HG03469 (cell line): ENCODE measurements at regions not wholly inside any gene's neighbourhood (a gene's known extent, or its start where the extent isn't known, plus 50 kb on each side); places are given as distances from the start of the nearest gene placed in this dataset.

Source experiments
- ATAC-seq: cut with Tn5 transposase; IDR thresholded peaks from one replicate; pipeline ENCODE4 v1.9.1; 2021; ENCODE audit warnings: mild to moderate bottlenecking, moderate library complexity, moderate number of reproducible peaks; ENCODE audit not compliant: unreplicated experiment

DNA sequence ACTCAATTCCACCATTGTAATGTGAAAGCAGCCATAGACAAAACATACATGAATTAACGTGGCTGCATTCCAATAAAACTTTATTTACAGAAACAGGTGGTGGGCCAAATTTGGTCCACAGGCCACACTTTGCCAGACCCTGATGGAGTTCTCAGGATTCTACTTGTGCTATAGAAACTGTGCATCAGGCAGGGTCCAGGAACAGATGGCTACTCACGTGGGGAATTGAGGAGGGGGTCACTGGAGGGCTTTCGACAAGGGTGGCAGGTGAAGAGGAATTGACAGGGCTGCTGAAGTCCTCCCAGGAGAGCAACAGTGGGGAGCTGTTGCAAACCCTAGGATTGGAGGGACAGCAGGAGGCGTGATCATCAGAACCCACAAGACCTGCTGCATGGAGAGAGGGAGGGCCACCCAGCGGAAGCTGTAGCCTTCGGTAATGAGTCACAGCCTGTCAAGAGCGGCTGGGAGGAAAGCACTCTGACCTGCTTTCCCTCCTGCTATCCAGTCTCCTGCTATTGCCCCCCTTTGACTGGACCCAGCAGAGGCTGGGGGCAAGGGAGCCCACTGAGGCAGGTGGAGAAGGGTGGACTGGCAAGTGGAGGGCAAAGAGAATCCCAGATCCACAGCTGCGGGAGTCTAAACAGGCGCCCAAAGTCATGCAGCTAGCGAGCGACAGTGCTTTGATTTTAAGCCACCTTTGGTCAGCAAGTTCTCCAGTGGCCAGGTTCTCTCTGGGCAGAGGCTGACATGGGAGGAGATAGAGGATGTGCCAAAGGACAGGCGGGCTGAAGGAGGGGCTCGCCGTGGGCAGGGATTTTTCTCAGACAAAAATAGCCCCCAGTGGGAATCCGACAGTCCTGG is 138.3 kb upstream of the SMIM23 start:
- no peak for ATAC-seq

DNA sequence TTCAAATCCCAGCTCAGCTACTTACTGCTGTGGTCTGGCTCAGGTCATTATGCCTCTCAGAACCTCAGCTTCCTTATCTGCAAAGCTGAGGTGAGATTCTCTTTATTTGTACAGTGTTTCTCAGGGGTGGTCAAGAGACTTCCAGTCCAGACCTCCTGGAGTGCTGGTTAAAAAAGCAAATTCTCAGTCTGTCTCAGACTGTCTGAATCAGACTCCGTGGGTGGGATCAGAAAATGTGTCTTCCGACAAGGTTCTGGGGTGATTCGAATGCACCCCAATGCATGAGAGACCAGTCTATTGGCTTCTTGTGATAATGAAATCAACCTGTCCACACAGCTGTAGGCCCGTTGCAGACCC is 137.7 kb upstream of the SMIM23 start:
- no peak for ATAC-seq

DNA sequence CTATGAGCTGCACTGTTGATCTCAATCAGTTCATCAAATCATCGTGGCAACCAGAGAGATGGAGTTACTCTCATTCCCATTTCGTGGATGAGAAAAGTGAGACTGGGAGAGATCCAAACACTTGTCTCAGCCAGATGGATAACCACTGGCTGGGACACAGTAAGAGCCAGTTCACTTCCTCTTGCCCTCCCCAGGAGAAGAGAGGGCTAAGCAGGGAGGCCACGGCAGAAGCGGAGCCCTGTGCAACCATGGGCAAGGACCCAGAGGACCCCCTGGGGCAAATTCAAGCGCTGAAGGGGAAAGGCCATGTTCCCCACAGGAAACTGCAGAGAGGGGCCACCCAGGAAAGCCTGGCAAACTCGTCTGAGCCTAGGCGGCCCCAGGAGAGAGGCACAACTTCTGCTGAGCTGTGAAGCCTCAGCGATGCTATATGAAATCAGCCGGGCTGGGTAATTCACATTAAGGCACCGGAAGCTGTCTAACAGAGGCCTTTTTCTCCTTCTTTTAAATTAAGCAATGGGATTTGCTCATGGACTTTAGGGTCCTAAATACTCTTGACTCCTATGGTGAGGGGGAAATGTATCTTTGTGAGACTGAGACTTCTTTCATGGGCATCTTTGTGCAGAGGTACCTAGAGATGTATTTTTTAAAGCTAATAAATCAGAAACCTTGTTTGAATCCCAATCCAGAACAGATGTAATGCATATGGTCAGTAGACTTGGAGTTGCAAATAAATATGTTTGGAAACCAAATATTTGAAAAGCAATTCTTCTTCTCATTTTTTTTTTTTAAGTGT is 137.1 kb upstream of the SMIM23 start:
- no peak for ATAC-seq

DNA sequence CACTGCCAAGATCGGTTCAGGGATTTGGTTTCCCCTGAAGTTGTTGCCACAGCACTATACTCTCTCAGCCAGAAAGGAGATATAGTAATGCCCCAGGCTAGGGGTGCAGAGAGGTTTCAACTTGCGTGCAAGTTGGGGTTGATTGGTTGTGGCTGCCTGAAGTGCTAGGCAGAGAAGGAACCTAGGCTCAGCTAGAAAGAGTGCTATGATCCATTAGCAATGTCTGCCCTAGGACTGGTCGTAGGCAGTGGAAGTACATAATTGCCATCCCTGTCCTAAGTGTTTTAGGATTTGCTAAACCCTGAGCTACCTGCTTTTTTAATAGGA is 136.6 kb upstream of the SMIM23 start:
- ATAC-seq: no peak

DNA sequence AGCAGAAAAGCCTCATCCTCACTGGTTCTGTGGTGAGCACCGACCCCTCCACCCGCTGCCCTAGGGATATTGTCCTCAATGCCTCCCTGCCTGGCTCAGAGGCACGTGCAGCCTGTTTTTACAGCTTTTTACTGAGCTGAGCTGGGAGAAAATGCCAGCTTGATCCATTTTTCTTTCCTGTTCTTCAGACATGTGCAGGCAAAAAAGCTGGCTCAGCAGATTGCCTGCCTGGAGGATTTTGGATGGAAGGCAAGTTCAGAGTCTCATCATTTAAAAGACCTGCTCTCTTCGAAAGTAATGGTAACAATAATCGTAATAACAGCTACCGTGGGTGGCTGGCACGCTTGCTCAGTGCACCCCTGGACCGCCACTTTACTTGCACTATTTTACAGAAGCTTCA is 135.0 kb upstream of the SMIM23 start:
- no peak for ATAC-seq

DNA sequence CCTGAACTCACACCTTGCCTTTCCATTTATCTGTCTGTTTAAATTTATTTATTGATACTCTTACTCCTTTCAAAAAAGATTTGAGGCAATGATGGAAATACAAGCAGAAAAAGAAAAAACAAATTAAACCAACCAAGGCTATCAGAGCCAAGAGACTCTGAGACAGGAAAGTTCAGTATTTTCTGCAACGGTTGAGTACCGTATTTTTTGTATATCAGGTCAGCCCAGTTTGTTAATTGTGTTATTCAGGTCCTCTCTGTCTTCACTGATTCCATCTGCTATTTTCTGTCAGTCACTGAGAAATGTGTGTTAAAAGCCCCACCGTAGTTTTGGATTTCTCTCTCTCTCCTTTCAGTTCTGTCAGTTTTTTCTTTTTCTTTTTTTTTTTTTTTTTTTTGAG is 134.5 kb upstream of the SMIM23 start:
- no peak for ATAC-seq

DNA sequence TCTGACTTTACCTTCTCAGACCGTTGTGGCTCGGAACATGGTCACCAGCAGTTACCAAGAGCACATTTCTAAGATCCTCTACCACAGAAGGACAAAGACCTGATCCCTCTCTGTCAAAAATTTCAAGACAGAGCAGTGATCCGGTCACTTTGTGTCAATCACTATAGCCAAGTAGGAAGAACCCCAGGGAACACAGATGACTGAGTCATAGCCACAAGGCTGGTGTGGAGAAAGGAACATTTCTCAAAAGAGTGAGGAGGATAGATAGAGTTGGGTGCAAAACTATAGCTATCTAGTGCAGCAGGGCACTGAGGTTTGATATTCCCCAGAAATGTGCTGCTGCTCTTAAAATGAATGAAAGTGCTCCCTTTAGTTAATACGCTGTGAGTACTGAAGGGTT is 130.7 kb upstream of the SMIM23 start:
- ATAC-seq: no peak

DNA sequence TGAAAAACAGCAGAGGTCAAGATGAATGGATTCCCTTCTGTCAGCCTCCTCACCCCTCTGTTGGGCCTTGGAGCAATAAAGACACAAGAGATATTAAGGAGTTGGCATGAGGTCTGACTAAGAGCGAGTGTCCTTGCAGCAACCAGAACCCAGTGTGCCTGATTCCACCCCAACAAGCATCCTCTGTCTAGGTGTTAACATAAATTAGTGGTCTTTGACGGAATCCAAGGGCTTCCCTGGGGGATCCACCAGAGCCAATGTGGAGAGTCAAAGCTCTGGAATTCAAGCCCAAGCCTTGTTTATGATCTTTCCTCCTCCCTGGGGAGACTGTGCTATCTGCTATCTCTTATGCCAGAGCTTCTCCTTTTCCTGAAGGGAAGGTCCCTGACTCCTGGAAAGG is 128.1 kb upstream of the SMIM23 start:
- no peak for ATAC-seq

DNA sequence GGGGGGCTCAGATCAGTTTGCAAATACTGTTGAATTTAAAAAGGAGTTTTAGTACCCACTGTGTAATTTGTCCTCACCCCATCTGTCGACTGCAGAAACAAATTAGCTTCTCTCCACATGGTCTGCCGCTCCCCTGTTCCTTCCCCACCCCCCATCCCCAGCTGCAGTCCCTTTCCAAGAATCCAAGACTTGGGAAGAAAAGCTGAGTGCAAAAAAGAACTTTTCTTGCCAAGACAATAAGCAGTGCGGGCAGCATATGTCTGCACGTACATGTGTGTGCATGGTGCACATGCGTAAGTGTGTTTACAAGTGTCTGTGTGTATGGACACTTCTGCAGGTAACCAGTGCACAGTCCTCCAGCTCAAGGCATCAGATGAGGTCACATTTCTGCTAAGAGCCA is 125.7 kb upstream of the SMIM23 start:
- no peak for ATAC-seq

DNA sequence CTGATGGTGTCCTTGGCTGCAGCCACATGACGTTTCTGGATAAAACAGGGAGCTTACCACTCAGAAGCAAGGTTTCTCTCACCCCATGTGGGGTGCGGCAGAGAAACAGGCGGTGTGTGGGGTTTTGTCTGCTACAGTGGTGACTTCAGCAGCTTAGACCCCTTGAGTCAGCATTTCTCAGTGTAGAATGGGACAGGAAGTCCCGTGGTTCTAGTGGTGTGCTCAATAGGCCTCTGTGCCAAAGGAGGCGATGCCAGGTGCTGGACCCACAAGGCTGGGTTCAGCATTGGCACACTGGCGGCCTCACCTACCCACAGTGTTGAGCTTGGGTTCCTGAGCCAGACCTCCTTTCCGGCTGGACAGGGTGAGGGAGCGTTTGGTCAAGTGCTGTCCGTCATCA is 125.2 kb upstream of the SMIM23 start:
- no peak for ATAC-seq

DNA sequence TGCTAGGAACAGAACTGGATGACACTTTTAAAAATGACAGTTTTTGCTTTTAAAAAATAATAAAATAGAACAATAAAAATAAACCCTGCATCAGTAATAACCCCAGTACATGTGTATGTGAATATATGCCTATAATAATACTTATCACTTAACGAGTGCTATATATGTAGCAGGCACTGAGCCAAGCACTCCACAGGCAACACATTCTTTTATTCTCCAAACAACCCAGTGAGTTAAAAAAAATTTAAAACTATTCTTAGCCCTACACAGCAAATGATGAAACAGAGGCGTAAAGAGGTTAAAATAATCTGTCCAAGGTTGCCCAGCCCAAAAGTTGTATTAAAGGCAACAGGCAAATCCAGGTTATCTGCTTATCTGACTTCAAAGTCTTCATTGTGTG is 124.5 kb upstream of the SMIM23 start:
- ATAC-seq: no peak

DNA sequence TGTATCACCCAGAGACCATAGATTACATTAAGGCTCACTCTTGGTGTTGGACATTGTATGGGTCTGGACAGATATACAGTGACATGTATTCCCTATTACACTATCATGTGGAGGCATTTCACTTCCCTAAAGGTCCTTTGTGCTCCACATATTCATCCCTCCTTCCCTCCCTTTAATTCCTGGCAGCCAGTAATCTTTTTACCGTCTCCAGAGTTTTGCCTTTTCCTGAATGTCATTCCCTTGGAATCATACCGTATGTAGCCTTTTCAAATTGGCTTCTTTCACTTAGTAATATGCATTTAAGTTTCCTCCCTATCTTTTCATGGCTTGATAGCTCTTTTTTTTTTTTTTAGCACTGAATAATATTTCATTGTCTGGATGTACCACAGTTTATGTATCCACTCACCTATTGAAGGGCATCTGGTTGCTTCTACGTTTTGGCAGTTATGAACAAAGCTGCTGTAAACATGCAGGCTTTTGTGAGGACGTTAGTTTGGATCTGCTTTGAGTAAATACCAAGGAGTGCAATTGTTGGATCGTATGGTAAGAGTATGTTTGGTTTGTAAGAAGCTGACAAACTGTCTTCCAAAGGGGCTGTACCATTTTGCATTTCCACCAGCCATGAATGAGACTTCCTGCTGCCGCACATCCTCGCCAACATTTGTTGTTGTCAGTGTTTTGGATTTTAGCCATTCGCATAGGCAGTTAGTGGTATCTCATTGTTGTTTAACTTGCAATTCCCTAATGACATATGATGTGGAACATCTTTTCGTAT is 122.1 kb upstream of the SMIM23 start:
- no peak for ATAC-seq

DNA sequence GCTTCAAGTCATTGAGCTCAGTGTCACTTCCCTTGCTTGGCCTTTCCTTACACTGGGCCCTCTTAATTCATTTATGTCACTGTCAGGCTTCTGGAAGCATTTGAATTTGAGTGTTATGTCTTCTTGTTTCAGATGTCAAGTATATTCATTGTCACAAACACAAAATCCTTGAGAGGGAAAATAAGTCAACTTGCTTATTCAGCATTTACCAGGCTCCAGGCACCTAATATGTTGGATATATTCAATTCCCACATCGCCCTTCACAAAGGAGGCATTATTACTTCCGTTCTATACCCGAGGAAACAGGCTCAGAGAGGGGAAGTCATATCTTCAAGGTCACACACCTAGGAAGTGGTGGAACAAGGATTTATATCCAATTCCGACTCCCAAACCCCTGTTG is 121.1 kb upstream of the SMIM23 start:
- no peak for ATAC-seq

DNA sequence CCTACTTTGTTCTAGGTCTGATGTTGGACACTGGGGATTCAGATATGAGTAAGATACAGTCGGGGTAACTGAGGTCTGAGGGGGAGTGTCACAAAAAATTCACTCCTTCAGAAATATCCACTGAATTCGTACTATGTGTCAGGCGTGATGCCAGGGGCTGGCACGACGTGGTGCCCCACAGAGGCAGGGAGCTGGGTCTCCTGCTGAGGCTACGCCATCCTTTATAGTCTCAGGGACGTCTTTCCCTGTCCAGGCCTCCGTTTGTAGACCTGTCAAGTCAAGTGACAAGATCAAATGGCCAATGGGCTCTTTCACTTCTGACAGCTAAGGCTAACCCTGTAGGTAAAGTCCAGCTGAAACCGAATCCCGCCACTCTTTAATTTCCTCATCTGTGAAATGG is 118.8 kb upstream of the SMIM23 start:
- ATAC-seq: no peak

DNA sequence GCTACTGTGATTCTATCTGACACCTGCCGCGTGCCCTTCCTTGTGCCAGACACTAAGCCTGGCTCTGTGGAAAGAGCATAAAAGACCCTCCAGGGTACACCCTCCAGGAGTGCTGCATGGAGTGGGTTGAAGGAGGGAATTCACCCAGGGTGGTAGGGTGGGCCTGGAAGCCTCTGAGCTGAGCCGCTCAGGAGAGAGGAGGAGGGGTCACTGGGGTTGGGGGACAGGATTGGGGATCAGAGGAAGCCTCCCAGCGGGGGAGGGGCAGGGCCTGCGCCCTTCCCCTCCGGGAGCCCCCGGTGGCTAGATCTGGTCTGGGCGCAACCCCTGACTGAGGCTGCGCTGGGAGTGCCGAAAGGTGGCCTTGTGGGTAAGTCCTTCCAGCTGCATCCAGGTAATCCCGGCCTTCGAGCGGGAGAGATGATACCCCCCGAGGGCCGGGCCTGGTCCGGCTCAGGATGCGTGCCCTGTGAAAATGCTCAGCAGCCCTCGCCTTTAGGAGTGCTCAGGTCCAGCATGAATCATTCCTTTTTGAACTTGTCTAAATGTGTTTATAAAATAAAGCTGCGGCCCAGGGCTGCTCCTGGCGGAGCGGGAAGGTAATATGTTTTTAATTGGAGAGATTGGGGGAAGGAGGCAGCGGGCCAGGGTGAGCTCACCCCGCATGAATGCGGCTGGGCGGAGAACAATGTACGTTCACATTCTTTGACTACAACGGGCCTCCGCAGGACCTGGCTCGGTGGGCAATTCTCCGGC is 118.1 kb upstream of the SMIM23 start:
- ATAC-seq: no peak

DNA sequence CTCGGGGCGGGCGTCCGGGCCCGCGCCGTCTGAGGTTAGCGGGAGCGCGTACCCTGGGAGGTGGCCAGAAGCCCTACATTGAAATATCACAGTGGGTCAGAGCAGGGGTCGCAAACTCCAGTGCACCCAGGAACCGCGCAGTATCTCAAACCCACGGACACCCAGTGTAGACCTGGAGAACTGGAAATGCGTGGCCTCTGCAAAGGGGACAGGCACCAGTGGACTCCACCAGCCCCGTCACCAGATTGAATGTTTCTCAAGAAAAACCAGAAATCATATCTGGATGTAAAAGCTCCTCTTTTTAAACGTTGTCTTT is 117.6 kb upstream of the SMIM23 start:
- no peak for ATAC-seq

DNA sequence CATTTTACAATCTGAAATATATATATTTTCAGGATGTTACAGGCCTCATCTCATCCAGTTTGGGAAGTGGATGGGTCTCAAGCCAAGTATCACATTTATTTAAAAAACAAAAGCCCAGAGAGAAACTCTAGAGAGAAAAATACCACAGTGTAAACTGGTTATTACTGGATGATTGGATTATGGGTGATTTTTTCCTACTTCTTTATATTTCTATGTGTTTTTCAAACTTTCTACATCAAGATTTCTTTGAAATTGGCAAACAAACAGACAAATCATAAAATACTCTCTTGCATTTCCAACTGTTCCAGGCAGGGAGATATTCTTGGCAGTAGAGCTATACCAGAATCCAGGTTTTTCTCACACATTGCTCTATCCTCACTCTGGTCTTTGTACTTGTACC is 116.0 kb upstream of the SMIM23 start:
- ATAC-seq: no peak

DNA sequence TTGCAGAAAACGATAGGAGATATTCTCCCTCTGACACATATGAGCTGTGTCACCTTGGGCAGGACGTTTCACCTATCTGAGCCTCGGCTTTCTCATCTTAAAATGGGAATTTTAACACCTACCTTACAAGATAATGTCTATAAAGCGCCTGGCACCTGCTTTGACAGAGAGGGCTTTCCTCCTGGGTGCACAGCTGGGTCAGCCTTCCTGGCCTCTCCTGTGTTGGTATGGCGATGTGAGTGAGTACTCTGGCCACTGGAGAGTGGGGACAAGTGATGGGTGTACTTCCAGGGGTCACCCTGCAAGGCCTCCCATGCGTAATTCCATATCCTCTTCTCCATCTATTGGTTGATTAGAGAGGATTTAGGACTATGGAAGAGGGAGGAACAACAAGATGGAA is 113.1 kb upstream of the SMIM23 start:
- no peak for ATAC-seq

DNA sequence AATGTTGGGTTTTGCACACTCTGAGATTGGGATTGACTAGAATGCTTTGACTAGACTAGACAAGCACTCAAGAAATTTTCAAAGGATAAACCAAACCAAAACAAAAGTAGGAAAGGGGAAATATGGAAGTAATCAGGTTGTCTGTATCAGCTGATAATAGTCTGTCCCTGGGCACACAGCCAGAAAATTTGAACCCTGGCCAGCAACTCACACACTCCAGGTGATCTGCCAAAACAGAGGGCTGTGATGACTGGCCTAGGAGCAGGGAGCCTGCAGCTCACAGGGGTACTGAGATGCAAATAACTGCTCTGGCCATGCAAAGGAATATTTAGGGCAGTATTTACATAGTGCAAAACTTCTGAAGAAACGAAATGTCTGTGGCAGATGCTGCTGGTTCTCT is 112.3 kb upstream of the SMIM23 start:
- ATAC-seq: no peak

DNA sequence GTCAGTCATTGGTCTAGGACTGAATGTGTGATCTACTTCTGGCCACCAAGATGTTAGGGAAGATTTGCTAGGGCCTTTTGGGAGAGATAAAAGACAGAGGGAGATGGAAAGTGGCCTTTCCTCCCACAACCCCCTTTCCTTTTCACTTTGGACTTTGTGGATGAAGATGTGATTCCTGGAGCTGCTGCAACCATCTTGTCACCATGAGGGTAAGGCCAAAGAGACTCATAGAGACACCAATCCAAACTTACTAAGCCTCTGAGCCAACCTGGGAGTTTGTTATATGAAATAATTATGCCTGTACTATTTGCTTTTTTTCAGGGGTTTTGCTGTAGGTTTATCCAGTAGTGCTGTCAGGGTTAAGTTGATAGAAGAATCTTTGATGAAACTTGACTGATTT is 111.8 kb upstream of the SMIM23 start:
- no peak for ATAC-seq

DNA sequence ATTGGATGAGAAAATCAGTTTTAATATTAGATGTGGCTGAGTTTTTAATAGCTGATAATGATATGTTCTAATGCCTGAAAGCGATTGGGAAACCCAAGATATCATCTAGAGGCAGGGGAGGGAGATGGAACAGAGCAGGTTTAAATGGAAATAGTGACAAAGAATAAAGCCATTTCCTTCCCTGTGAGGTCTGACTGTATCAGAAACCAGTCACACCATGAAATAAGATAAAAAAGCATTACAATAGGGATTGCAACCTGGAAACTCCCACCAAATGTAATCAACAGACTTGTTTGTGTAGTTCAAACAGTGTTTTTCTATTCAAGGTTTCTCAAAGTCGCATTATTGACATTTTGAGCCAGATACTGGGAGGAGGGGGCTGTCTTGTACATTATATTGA is 110.1 kb upstream of the SMIM23 start:
- no peak for ATAC-seq
